ENCODE measurements at regions not wholly inside any gene's neighbourhood (a gene's known extent, or its start where the extent isn't known, plus 50 kb on each side); places are given as distances from the start of the nearest gene placed in this dataset.
"Not testable (repeated sequence)": the region's sequence is repeated elsewhere in the genome, so short reads cannot be mapped to it uniquely, and the experiment has no call there.

DNA sequence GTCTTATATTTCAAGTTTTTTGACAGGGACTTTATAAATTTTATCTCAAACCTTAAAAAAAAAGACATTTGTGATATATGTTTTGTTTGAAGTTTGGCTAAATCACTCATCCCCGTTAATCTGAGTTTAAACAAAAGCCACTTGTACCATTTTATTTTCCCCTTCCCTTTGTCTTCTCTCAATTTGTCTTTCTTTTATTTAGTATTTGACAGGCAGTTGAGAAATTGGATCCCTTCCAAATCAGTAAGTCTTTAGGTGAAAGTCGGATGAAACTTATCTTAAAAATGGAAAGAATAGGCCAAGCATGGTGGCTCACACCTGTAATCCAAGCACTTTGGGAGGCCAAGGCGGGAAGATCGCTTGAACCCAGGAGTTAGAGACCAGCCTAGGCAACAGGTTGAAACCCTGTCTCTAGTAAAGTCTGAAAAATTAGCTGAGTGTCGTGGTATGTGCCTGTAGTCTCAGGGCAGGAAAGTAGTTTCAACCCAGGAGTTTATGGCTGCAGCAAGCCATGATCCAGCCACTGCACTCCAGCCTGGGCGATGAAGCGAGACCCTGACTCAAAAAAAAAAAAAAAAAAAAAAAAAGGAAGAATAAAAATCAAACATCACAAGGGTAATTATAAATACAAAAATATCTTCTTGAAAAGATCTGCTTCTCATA lies 394.6 kb upstream of the TPM1 start:
- H3K4me3 ChIP-seq (ENCODE audit: low read depth, low read length): no peak overlapping the region
- no peak for DNase-seq (ENCODE audit: low read depth)
- TF ChIP-seq, protein P1, sequence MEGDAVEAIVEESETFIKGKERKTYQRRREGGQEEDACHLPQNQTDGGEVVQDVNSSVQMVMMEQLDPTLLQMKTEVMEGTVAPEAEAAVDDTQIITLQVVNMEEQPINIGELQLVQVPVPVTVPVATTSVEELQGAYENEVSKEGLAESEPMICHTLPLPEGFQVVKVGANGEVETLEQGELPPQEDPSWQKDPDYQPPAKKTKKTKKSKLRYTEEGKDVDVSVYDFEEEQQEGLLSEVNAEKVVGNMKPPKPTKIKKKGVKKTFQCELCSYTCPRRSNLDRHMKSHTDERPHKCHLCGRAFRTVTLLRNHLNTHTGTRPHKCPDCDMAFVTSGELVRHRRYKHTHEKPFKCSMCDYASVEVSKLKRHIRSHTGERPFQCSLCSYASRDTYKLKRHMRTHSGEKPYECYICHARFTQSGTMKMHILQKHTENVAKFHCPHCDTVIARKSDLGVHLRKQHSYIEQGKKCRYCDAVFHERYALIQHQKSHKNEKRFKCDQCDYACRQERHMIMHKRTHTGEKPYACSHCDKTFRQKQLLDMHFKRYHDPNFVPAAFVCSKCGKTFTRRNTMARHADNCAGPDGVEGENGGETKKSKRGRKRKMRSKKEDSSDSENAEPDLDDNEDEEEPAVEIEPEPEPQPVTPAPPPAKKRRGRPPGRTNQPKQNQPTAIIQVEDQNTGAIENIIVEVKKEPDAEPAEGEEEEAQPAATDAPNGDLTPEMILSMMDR (IDR thresholded peaks at IDR 0.05; ENCODE audit: insufficient read depth, low read depth, low read length, missing control alignments): no peak

DNA sequence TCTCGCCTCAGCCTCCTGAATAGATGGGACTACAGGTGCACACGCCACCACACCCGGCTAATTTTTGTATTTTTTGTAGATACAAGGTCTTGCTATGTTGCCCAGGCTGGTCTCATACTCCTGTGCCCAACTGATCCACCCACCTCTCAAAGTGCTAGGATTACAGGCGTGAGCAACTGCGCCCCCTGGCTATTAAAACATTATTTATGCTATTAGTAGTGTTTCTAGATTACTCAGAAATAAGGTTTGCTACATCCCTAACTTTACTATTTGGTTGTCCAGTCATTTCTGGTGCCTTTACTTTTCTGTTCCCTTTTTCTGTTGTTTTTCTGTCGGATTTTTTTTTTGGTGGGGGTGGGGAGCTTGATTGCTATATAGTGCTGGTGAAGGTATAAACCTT lies 393.6 kb upstream of the TPM1 start:
- TF ChIP-seq, protein P1 (IDR thresholded peaks at IDR 0.05; ENCODE audit: insufficient read depth, low read depth, low read length, missing control alignments): peak; percentile 22
- peak; percentile 54 for DNase-seq (ENCODE audit: low read depth)
- H3K4me3 ChIP-seq (ENCODE audit: low read depth, low read length): no peak overlapping the region

DNA sequence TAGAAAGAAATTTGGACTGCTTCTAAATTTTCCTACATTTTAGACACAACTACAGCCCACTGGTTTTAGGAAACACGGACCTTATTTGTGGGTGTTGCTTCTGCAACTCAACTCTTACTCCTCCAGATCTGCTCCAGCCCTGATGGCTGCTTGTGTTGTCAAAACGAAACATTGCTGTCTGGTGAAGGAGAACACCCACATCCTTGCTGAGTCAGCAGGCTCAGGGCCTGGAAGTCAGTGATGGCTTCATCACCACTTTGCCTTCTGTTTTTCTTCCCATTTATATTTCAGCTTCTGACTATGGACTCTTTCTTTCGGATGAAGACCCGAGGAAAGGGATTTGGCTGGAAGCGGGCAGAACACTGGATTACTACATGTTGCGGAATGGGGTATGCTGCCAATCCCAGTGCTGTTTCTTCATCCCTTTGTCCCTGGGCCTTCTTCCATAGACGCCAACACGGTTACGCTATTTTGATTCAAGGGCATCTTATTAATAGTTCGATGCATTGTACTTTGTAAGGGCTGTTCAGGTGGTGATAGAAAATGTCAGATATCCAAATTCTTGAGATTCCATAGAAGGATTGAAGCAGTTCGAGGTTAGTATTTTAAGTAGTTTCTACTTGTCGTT lies 392.6 kb upstream of the TPM1 start:
- no peak overlapping the region for H3K4me3 ChIP-seq (ENCODE audit: low read depth, low read length)
- TF ChIP-seq, protein P1 (IDR thresholded peaks at IDR 0.05; ENCODE audit: insufficient read depth, low read depth, low read length, missing control alignments): no peak
- peak; percentile 86 for DNase-seq (ENCODE audit: low read depth)

DNA sequence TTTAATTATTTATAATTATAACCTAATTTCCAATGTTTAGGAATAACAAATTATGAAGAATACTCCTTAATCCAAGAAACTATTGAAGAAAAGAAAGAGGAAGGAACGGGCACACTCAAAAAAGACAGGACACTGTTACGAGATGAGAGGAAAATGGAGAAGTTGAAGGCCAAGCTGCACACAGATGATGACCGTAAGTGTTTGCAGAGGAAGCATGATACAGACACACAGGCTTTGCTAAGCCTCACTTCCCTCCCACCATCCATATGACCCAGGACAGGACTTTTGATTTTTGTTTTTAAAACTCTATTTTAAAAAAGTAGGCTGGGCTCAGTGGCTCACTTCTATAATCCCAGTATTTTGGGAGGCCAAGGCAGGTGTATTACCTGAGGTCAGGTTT lies 389.4 kb upstream of the TPM1 start:
- TF ChIP-seq, protein P1 (IDR thresholded peaks at IDR 0.05; ENCODE audit: insufficient read depth, low read depth, low read length, missing control alignments): no peak
- DNase-seq (ENCODE audit: low read depth): no peak
- no peak overlapping the region for H3K4me3 ChIP-seq (ENCODE audit: low read depth, low read length)

DNA sequence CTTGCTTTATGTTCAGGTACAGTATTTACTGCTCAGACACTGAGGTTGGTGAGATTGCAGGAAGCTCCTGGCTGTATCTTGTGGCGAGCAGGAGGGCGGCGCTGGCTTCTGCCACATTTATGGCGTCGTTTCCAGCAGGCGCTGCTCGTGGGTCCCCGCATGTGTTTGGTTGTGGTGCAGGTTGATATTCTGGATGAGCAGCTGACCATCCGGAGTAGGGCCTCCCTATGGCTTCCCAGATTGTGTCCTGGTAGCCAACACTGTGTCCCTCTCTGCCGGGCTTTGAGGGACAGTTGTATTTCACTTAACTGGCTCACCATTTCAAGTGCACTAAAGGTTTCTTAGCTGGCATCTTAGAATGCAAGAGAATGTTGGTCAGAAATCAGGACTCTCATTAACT lies 386.5 kb upstream of the TPM1 start:
- no peak overlapping the region for H3K4me3 ChIP-seq (ENCODE audit: low read depth, low read length)
- TF ChIP-seq, protein P1 (IDR thresholded peaks at IDR 0.05; ENCODE audit: insufficient read depth, low read depth, low read length, missing control alignments): no peak
- DNase-seq (ENCODE audit: low read depth): no peak

DNA sequence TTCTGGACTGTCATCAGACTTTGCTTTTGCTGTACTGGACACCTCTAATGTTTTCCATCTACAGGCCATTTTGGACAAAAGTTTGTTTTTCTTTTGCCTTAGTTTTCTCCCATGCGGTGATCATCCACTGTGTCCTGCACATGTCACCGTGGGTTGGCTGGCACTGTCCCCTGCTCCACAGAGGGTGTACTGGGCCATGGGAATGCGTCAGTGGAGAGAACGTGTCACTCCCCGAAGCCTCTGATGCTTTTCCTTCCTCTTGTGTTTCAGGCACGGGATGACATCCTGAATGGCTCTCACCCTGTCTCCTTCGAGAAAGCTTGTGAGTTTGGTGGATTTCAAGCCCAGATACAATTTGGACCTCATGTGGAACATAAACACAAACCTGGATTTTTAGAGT lies 385.0 kb upstream of the TPM1 start:
- not testable (repeated sequence) for H3K4me3 ChIP-seq (ENCODE audit: low read depth, low read length); DNase-seq (ENCODE audit: low read depth)

DNA sequence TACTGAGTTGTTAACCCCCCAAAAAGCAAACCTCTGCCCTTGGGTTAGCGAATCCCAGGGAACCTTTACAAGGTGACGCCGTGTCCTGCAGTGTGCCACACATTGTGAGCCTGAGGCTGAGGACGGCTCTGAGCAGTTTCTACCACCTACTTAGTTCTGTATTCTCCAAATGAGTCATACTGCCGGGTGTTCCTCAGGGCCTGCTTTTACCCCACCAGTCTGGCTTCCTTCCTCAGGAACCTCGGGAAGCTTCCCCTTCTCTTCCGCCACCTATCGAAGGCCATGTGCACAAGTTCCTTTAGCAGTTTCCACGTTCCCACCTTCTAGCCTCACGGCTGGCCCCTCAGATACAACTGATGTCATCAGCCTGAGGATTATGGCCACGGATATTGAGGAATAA lies 384.0 kb upstream of the TPM1 start:
- TF ChIP-seq, protein P1 (IDR thresholded peaks at IDR 0.05; ENCODE audit: insufficient read depth, low read depth, low read length, missing control alignments): no peak
- peak; percentile 56 for DNase-seq (ENCODE audit: low read depth)
- no peak overlapping the region for H3K4me3 ChIP-seq (ENCODE audit: low read depth, low read length)
